ENCODE measurements at regions not wholly inside any gene's neighbourhood (a gene's known extent, or its start where the extent isn't known, plus 50 kb on each side); places are given as distances from the start of the nearest gene placed in this dataset.
A peak's percentile ranks its signal among the peaks of the same experiment; 100 is the strongest.

DNA sequence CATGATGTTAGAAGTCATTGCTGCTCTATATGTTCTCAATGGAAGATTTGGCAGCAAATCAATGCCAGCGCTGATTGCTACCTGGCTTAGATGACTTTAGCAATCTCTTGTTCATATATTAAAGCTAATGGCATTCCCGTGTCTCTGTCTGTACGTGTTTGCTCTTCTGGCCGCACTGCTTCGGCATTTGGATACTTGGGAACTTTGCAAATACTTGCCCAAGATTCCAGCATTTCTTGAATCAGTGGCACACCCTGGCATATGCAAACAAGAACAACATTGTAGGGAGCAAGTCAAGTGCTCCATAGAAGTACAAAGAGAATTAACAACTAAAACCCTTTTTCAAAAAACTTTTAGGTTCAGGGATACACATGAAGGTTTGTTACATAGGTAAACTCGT lies 128.9 kb upstream of the TMEM164 start:
- ChIA-PET POLR2A (no interaction called here), CTCF (interaction anchor here (1.1 to 1.7 kb wide), 2 partner anchors 17 kb away, joined by 3 to 6 read pairs; no protein-coding TSS in a partner anchor)
- Histone ChIP-seq H3K4me1 (no peaks in the 10 kb centered on the region), H3K9me3 (no peaks in the 10 kb centered on the region), H3K4me3 (no peak overlapping the region), H3K4me2 (peak overlapping the region; percentile 20; the same call in 1 of the 3 replicates), H3K27ac (no peak overlapping the region)
- DNase-seq (ENCODE audit: low read depth in 1 of 2, low spot score in 1 of 2) = no peak
- ATAC-seq = no peak
- TF ChIP-seq, protein P1, sequence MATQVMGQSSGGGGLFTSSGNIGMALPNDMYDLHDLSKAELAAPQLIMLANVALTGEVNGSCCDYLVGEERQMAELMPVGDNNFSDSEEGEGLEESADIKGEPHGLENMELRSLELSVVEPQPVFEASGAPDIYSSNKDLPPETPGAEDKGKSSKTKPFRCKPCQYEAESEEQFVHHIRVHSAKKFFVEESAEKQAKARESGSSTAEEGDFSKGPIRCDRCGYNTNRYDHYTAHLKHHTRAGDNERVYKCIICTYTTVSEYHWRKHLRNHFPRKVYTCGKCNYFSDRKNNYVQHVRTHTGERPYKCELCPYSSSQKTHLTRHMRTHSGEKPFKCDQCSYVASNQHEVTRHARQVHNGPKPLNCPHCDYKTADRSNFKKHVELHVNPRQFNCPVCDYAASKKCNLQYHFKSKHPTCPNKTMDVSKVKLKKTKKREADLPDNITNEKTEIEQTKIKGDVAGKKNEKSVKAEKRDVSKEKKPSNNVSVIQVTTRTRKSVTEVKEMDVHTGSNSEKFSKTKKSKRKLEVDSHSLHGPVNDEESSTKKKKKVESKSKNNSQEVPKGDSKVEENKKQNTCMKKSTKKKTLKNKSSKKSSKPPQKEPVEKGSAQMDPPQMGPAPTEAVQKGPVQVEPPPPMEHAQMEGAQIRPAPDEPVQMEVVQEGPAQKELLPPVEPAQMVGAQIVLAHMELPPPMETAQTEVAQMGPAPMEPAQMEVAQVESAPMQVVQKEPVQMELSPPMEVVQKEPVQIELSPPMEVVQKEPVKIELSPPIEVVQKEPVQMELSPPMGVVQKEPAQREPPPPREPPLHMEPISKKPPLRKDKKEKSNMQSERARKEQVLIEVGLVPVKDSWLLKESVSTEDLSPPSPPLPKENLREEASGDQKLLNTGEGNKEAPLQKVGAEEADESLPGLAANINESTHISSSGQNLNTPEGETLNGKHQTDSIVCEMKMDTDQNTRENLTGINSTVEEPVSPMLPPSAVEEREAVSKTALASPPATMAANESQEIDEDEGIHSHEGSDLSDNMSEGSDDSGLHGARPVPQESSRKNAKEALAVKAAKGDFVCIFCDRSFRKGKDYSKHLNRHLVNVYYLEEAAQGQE (IDR thresholded peaks at IDR 0.05) = no peak
- no peak for TF ChIP-seq ZC3H11A (IDR thresholded peaks at IDR 0.05)
- TF ChIP-seq RNF2 (IDR thresholded peaks at IDR 0.05; ENCODE audit: borderline replicate concordance, low read depth) = no peak
- no peak for TF ChIP-seq FOSL2 (IDR thresholded peaks at IDR 0.05)
- no peak for TF ChIP-seq FOSL2 (CRISPR knock-in tag; IDR thresholded peaks at IDR 0.05)
- TF ChIP-seq CHD4 (IDR thresholded peaks at IDR 0.05; ENCODE audit: borderline replicate concordance) = no peak
- no peak for TF ChIP-seq RFX5 (IDR thresholded peaks at IDR 0.05)
- no peak for TF ChIP-seq KDM1A (IDR thresholded peaks at IDR 0.05; ENCODE audit: low read depth)
- no peak for TF ChIP-seq FOXS1 (CRISPR knock-in tag; IDR thresholded peaks at IDR 0.05)
- TF ChIP-seq MYC (IDR thresholded peaks at IDR 0.05; ENCODE audit: borderline replicate concordance, low read length) = no peak
- no peak for TF ChIP-seq HDAC2 (IDR thresholded peaks at IDR 0.05)
- no peak for TF ChIP-seq ATOH8 (CRISPR knock-in tag; IDR thresholded peaks at IDR 0.05; ENCODE audit: low read depth)
- no peak for TF ChIP-seq PBX3 (IDR thresholded peaks at IDR 0.05)
- TF ChIP-seq, protein P2, sequence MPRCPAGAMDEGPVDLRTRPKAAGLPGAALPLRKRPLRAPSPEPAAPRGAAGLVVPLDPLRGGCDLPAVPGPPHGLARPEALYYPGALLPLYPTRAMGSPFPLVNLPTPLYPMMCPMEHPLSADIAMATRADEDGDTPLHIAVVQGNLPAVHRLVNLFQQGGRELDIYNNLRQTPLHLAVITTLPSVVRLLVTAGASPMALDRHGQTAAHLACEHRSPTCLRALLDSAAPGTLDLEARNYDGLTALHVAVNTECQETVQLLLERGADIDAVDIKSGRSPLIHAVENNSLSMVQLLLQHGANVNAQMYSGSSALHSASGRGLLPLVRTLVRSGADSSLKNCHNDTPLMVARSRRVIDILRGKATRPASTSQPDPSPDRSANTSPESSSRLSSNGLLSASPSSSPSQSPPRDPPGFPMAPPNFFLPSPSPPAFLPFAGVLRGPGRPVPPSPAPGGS (IDR thresholded peaks at IDR 0.05) = no peak
- FAIRE-seq = peak; percentile 72
- 25% methylated on average over 6 of the region's 6 CpGs for WGBS (ENCODE audit: missing lambda C conversion rate)

DNA sequence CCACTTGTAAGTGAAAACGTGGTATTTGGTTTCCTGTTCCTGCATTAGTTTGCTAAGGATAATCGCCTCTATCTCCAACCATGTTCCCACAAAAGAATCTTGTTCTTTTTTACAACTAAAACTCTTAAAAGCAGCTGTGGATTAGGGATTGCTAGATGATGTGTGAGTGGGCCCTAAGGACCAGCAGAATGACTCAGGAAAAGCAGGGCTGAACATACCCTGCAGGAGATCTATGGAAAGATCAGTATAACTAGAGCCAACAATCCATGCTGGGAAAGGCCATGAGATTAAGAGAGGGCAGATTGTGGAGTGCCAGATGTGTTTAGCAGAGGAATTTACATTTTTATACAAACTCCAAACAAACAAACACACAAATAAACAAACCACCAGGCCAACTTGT lies 128.4 kb upstream of the TMEM164 start:
- Histone ChIP-seq H3K27ac (no peak overlapping the region), H3K4me1 (no peaks in the 10 kb centered on the region), H3K4me3 (no peak overlapping the region), H3K4me2 (no peak overlapping the region), H3K9me3 (no peaks in the 10 kb centered on the region)
- WGBS (ENCODE audit: missing lambda C conversion rate) = 50% methylated on average over 2 of the region's 2 CpGs
- no peak for DNase-seq (ENCODE audit: low read depth in 1 of 2, low spot score in 1 of 2)
- POLR2A ChIA-PET = no interaction called here
- CTCF ChIA-PET = interaction anchor here (1.1 to 1.7 kb wide), 2 partner anchors 16 to 18 kb away, joined by 3 to 6 read pairs; no protein-coding TSS in a partner anchor
- FAIRE-seq = no peak
- no peak for ATAC-seq
- TF ChIP-seq POLR2A (IDR thresholded peaks at IDR 0.05; ENCODE audit: low read length) (no peak), SREBF2 (IDR thresholded peaks at IDR 0.05) (no peak), ZFP36 (IDR thresholded peaks at IDR 0.05; ENCODE audit: borderline replicate concordance, partially characterized antibody) (no peak), BHLHE40 (IDR thresholded peaks at IDR 0.05; ENCODE audit: low read depth, low read length) (no peak), ZNF302 (CRISPR knock-in tag; IDR thresholded peaks at IDR 0.05) (no peak), FOSL2 (IDR thresholded peaks at IDR 0.05) (no peak), FOSL2 (CRISPR knock-in tag; IDR thresholded peaks at IDR 0.05) (no peak), RNF2 (IDR thresholded peaks at IDR 0.05; ENCODE audit: borderline replicate concordance, low read depth) (no peak), HEYL (CRISPR knock-in tag; IDR thresholded peaks at IDR 0.05) (no peak), MAFK (IDR thresholded peaks at IDR 0.05; ENCODE audit: partially characterized antibody) (no peak), RARB (CRISPR knock-in tag; IDR thresholded peaks at IDR 0.05) (no peak), PHF8 (IDR thresholded peaks at IDR 0.05; ENCODE audit: borderline replicate concordance, low read depth) (no peak), KDM5A (IDR thresholded peaks at IDR 0.05) (no peak), ESRRA (IDR thresholded peaks at IDR 0.05; ENCODE audit: borderline replicate concordance, low read length) (no peak), EHF (CRISPR knock-in tag; IDR thresholded peaks at IDR 0.05) (no peak), NPAS2 (CRISPR knock-in tag; IDR thresholded peaks at IDR 0.05; ENCODE audit: borderline replicate concordance) (no peak), MAZ (IDR thresholded peaks at IDR 0.05; ENCODE audit: borderline replicate concordance, low read depth, low read length) (no peak), CHD4 (IDR thresholded peaks at IDR 0.05; ENCODE audit: borderline replicate concordance) (no peak), HOXB5 (CRISPR knock-in tag; IDR thresholded peaks at IDR 0.05) (no peak)
